ENCODE measurements at regions not wholly inside any gene's neighbourhood (a gene's known extent, or its start where the extent isn't known, plus 50 kb on each side); places are given as distances from the start of the nearest gene placed in this dataset.

DNA sequence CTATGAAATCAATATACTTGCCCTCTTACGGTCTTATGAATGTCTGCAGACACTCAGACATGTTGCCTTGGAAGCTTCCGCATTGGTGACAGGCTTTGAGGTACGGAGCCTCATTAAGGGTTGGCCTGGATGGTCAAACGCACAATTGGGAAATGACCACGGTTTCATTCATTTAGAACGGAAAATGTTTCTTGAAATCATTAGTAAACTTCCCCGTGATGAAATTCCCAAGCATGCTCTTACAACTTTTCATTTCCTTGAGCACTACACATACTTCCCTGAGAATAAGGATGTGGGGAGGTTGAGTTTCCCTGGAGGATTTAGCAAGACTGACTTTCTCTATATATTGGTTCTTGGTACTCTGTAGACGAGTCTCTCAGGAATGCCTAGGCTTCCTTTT, 146.3 kb downstream of the HLX start:
- H3K36me3 Mint-ChIP-seq (ENCODE audit: low read depth): no peaks in the 10 kb centered on the region
- no peak overlapping the region for H3K4me3 Mint-ChIP-seq
- no peak for DNase-seq (ENCODE audit: low spot score)
- H3K4me1 Mint-ChIP-seq (ENCODE audit: low read depth): no peaks in the 10 kb centered on the region
- no peaks in the 10 kb centered on the region for H3K27me3 Mint-ChIP-seq (ENCODE audit: low read depth)
- no peaks in the 10 kb centered on the region for H3K9me3 Mint-ChIP-seq
- H3K27ac Mint-ChIP-seq: no peak overlapping the region

DNA sequence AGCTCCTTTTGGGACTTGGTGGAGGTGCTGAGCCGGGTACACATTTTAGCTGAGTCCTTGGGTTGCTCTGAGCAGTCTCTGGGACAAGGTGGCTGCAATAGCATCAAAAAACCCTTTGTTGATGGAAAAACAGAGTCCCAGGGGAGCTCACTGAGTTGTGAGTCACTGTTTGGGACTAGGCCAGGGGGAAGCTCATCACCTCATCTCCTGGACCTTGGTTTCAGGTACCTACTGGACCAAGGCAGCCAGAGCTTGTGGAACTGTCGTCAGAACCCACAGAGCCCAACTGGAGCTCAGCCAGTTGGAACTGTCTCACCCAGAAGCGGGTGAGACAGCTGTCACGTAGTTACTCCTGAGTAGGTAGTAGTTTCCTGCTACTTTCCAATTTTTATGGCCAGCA, 146.7 kb downstream of the HLX start:
- Mint-ChIP-seq H3K4me3 (no peak overlapping the region), H3K27me3 (ENCODE audit: low read depth) (no peaks in the 10 kb centered on the region), H3K4me1 (ENCODE audit: low read depth) (no peaks in the 10 kb centered on the region), H3K9me3 (no peaks in the 10 kb centered on the region), H3K36me3 (ENCODE audit: low read depth) (no peaks in the 10 kb centered on the region), H3K27ac (no peak overlapping the region)
- no peak for DNase-seq (ENCODE audit: low spot score)

DNA sequence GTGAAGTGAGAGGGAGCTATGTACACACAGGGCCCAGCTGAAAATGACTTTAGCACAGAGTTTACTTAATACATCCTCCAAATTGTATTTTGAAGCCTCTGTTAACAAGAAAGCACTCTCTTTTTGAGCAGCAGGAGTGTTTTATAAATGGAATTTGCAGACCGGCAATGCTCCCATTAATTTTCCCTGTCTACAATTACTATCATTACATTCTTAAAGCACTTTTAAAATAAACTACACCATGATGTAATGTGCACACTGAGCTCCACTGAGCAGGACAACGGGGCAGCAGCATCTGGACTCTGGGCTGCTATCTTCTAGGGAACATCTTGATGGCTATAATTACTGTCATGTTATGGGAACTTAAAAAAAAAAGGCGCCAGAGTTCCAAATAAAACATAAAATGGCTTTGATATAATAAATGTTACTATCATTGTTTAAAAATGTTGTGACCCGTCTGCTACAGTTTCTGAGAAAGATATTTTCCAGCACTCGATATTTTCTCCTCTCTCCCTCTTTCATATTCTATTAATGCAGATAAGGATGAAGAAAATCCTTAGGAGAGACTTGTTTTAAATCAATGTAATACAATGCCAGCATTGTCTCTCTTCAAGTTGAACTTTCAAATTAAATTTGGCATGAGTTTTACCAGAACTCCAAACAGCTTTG, 150.9 kb downstream of the HLX start:
- Mint-ChIP-seq H3K36me3 (ENCODE audit: low read depth) (no peaks in the 10 kb centered on the region), H3K27me3 (ENCODE audit: low read depth) (no peaks in the 10 kb centered on the region), H3K9me3 (no peaks in the 10 kb centered on the region), H3K27ac (no peak overlapping the region), H3K4me3 (no peak overlapping the region), H3K4me1 (ENCODE audit: low read depth) (no peaks in the 10 kb centered on the region)
- no peak for DNase-seq (ENCODE audit: low spot score)

GRCh38 chr1:221030990-221031389, 151.7 kb downstream of the HLX start:
- H3K36me3 Mint-ChIP-seq (ENCODE audit: low read depth): no peaks in the 10 kb centered on the region
- no peaks in the 10 kb centered on the region for H3K27me3 Mint-ChIP-seq (ENCODE audit: low read depth)
- no peak overlapping the region for H3K4me3 Mint-ChIP-seq
- peaks cover 6% of the 10 kb centered on the region for H3K4me1 Mint-ChIP-seq (ENCODE audit: low read depth)
- DNase-seq (ENCODE audit: low spot score): no peak
- no peaks in the 10 kb centered on the region for H3K9me3 Mint-ChIP-seq
- no peak overlapping the region for H3K27ac Mint-ChIP-seq

- Mint-ChIP-seq H3K4me1 (ENCODE audit: low read depth) (peaks cover 7% of the 10 kb centered on the region), H3K9me3 (no peaks in the 10 kb centered on the region), H3K27ac (no peak overlapping the region), H3K4me3 (no peak overlapping the region), H3K36me3 (ENCODE audit: low read depth) (no peaks in the 10 kb centered on the region), H3K27me3 (ENCODE audit: low read depth) (no peaks in the 10 kb centered on the region)
- no peak for DNase-seq (ENCODE audit: low spot score)
Observed at GRCh38 chr1:221031458-221032203, 152.4 kb downstream of the HLX start.

DNA sequence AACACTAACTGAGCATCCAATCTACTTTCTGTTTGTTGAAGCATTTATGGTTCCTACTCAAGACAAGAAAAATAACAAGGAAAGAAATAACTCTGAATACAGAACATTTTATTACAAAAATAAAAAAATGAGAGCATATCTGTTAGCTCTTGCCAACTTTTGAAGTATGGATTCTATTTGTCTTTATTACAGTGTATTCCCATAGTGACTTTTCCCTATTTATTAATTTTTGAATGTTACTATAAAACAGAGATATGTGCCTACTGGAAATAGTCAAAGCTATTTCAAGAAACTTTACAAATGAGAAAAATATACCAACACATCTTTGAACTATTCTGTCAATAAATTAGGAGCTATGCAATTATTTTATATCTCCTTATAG, 153.0 kb downstream of the HLX start:
- Mint-ChIP-seq H3K27me3 (ENCODE audit: low read depth) (no peaks in the 10 kb centered on the region), H3K4me1 (ENCODE audit: low read depth) (peaks cover 7% of the 10 kb centered on the region), H3K36me3 (ENCODE audit: low read depth) (no peaks in the 10 kb centered on the region), H3K9me3 (peaks cover 5% of the 10 kb centered on the region), H3K4me3 (no peak overlapping the region), H3K27ac (no peak overlapping the region)
- no peak for DNase-seq (ENCODE audit: low spot score)

- Mint-ChIP-seq H3K9me3 (peaks cover 9% of the 10 kb centered on the region), H3K27ac (no peak overlapping the region), H3K27me3 (ENCODE audit: low read depth) (no peaks in the 10 kb centered on the region), H3K36me3 (ENCODE audit: low read depth) (no peaks in the 10 kb centered on the region), H3K4me3 (no peak overlapping the region), H3K4me1 (ENCODE audit: low read depth) (peaks cover 7% of the 10 kb centered on the region)
- DNase-seq (ENCODE audit: low spot score): no peak
Observed at GRCh38 chr1:221032637-221033280, 153.5 kb downstream of the HLX start.

- Mint-ChIP-seq H3K36me3 (ENCODE audit: low read depth) (peaks cover 2% of the 10 kb centered on the region), H3K9me3 (peaks cover 11% of the 10 kb centered on the region), H3K4me1 (ENCODE audit: low read depth) (peaks cover 7% of the 10 kb centered on the region), H3K27ac (peak overlapping the region; percentile 19), H3K4me3 (no peak overlapping the region), H3K27me3 (ENCODE audit: low read depth) (no peaks in the 10 kb centered on the region)
- no peak for DNase-seq (ENCODE audit: low spot score)
Observed at GRCh38 chr1:221035662-221036153, 156.5 kb downstream of the HLX start.

- H3K4me3 Mint-ChIP-seq: no peak overlapping the region
- peaks cover 7% of the 10 kb centered on the region for H3K4me1 Mint-ChIP-seq (ENCODE audit: low read depth)
- H3K27ac Mint-ChIP-seq: no peak overlapping the region
- H3K36me3 Mint-ChIP-seq (ENCODE audit: low read depth): peaks cover 2% of the 10 kb centered on the region
- H3K27me3 Mint-ChIP-seq (ENCODE audit: low read depth): peaks cover 4% of the 10 kb centered on the region
- DNase-seq (ENCODE audit: low spot score): no peak
- peaks cover 11% of the 10 kb centered on the region for H3K9me3 Mint-ChIP-seq
Observed at GRCh38 chr1:221039616-221040015, 160.4 kb downstream of the HLX start.

DNA sequence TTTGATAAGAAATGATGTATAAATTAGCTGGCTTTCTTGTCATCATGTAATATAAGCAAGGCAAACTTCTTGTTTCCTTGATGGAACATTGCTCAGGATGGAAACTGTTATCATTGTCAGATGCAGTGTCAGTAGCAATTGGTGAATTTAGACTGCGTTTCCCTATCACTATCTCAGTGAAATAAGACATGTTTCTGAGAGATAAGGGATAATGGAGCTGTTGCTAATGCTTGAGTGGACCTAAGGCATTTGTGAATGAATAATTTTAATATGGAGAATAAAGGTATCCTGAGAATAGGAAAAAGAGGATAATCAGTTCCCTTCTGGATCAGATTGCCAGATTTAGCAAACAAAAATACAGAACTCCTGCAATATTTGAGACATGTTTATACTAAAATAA, 160.9 kb downstream of the HLX start:
- Mint-ChIP-seq H3K9me3 (peaks cover 11% of the 10 kb centered on the region), H3K4me1 (ENCODE audit: low read depth) (peaks cover 7% of the 10 kb centered on the region), H3K4me3 (no peak overlapping the region), H3K27me3 (ENCODE audit: low read depth) (peaks cover 4% of the 10 kb centered on the region), H3K36me3 (ENCODE audit: low read depth) (peaks cover 2% of the 10 kb centered on the region), H3K27ac (no peak overlapping the region)
- DNase-seq (ENCODE audit: low spot score): no peak

DNA sequence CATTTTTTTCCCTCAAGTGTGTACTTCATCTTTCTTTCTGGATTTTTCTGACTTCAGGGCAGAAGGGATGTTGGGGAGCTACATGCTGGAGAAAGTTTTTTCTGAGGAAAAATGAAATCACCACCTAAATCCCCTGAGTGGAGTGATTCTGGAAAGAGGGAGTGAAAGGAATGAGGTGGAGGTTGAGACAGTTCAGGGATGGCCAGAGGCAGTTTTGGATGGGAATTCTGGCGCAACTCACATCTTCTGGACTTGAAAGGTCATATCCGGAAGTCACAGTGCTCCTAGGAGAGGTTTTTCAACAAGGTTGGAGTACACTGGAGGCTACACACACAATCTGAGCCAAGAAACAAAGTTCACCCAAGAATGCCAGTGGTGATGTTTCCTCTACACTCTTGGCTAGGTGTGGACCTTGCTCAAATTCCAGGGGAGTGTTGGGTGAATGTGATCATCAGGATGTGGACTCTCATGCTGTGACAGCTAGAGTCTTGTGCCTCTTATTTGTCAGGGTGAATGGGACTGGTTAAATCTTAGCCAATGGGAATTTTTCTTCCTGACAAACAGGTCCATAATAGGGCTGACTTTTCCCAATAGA, 161.5 kb downstream of the HLX start:
- Mint-ChIP-seq H3K4me3 (no peak overlapping the region), H3K27me3 (ENCODE audit: low read depth) (peaks cover 4% of the 10 kb centered on the region), H3K27ac (no peak overlapping the region), H3K4me1 (ENCODE audit: low read depth) (peaks cover 5% of the 10 kb centered on the region), H3K9me3 (peaks cover 11% of the 10 kb centered on the region), H3K36me3 (ENCODE audit: low read depth) (peaks cover 2% of the 10 kb centered on the region)
- no peak for DNase-seq (ENCODE audit: low spot score)

GRCh38 chr1:221044538-221044937, 165.3 kb downstream of the HLX start:
- Mint-ChIP-seq H3K27ac (no peak overlapping the region), H3K36me3 (ENCODE audit: low read depth) (no peaks in the 10 kb centered on the region), H3K9me3 (peaks cover 17% of the 10 kb centered on the region), H3K4me1 (ENCODE audit: low read depth) (peaks cover 10% of the 10 kb centered on the region), H3K27me3 (ENCODE audit: low read depth) (peaks cover 4% of the 10 kb centered on the region), H3K4me3 (no peak overlapping the region)
- no peak for DNase-seq (ENCODE audit: low spot score)

- no peak overlapping the region for H3K4me3 Mint-ChIP-seq
- DNase-seq (ENCODE audit: low spot score): no peak
- peaks cover 10% of the 10 kb centered on the region for H3K4me1 Mint-ChIP-seq (ENCODE audit: low read depth)
Observed at GRCh38 chr1:221045151-221045550, 165.9 kb downstream of the HLX start.

More at GRCh38 chr1:221045151-221045550, 165.9 kb downstream of the HLX start:
- H3K27me3 Mint-ChIP-seq (ENCODE audit: low read depth): peaks cover 4% of the 10 kb centered on the region
- H3K36me3 Mint-ChIP-seq (ENCODE audit: low read depth): no peaks in the 10 kb centered on the region
- H3K9me3 Mint-ChIP-seq: peaks cover 23% of the 10 kb centered on the region
- H3K27ac Mint-ChIP-seq: no peak overlapping the region
